Activated T-cell treated with anti-CD3 and anti-CD28 coated beads, Interleukin-2, amount 50 U/mL, for 4 hours (primary cell): ENCODE measurements at regions not wholly inside any gene's neighbourhood (a gene's known extent, or its start where the extent isn't known, plus 50 kb on each side); places are given as distances from the start of the nearest gene placed in this dataset.
"Not testable (repeated sequence)": the region's sequence is repeated elsewhere in the genome, so short reads cannot be mapped to it uniquely, and the experiment has no call there.

Experiments
- ATAC-seq, 2 donors: fragments of 200-7000 bp; cut with Tn5 transposase; one replicate each; pipeline ENCODE4 v1.10.0; 2021
- DNase-seq: peaks from one replicate; pipeline ENCODE4 v3.0.0-alpha.2; 2020
- H3K27me3 Mint-ChIP-seq: one replicate; pipeline ENCODE4 v1.8.0; 2021; ENCODE audit warnings: low read depth, mixed read lengths
- H3K36me3 Mint-ChIP-seq: one replicate; pipeline ENCODE4 v1.8.0; 2022; ENCODE audit warnings: mixed read lengths; ENCODE audit not compliant: insufficient read depth
- H3K4me1 Mint-ChIP-seq: one replicate; pipeline ENCODE4 v1.8.0; 2021; ENCODE audit warnings: low read depth, mixed read lengths
- H3K4me3 Mint-ChIP-seq: one replicate; pipeline ENCODE4 v1.8.0; 2021; ENCODE audit warnings: mild to moderate bottlenecking, moderate library complexity, mixed read lengths
- H3K9me3 Mint-ChIP-seq: one replicate; pipeline ENCODE4 v1.8.0; 2021; ENCODE audit warnings: mixed read lengths

- DNase-seq (no peak), ATAC-seq (no peak)
- Mint-ChIP-seq H3K36me3 (no peaks in the 10 kb centered on the region), H3K4me3 (no peak overlapping the region), H3K4me1 (no peaks in the 10 kb centered on the region), H3K9me3 (peaks cover 18% of the 10 kb centered on the region), H3K27me3 (no peaks in the 10 kb centered on the region)
Observed at GRCh38 chr3:25178672-25179071, 249.4 kb upstream of the RARB start.

GRCh38 chr3:25181096-25181495, 247.0 kb upstream of the RARB start:
- Mint-ChIP-seq H3K4me3 (no peak overlapping the region), H3K36me3 (no peaks in the 10 kb centered on the region), H3K4me1 (no peaks in the 10 kb centered on the region), H3K9me3 (peaks cover 9% of the 10 kb centered on the region), H3K27me3 (no peaks in the 10 kb centered on the region)
- no peak for ATAC-seq
- DNase-seq: no peak

- no peaks in the 10 kb centered on the region for H3K4me1 Mint-ChIP-seq
- DNase-seq (no peak), ATAC-seq (no peak)
- no peaks in the 10 kb centered on the region for H3K36me3 Mint-ChIP-seq
- no peaks in the 10 kb centered on the region for H3K27me3 Mint-ChIP-seq
- no peak overlapping the region for H3K4me3 Mint-ChIP-seq
- peaks cover 9% of the 10 kb centered on the region for H3K9me3 Mint-ChIP-seq
Observed at GRCh38 chr3:25182794-25183193, 245.3 kb upstream of the RARB start.

GRCh38 chr3:25184641-25185250, 243.3 kb upstream of the RARB start:
- Mint-ChIP-seq H3K9me3 (no peaks in the 10 kb centered on the region), H3K27me3 (no peaks in the 10 kb centered on the region), H3K4me3 (no peak overlapping the region), H3K4me1 (no peaks in the 10 kb centered on the region), H3K36me3 (no peaks in the 10 kb centered on the region)
- ATAC-seq (no peak), DNase-seq (no peak)

GRCh38 chr3:25191673-25192072, 236.4 kb upstream of the RARB start:
- H3K27me3 Mint-ChIP-seq: no peaks in the 10 kb centered on the region

GRCh38 chr3:25199567-25199966, 228.5 kb upstream of the RARB start:
- not testable (repeated sequence) for H3K27me3 Mint-ChIP-seq, H3K4me1 Mint-ChIP-seq, ATAC-seq, H3K36me3 Mint-ChIP-seq, H3K4me3 Mint-ChIP-seq, DNase-seq
- H3K9me3 Mint-ChIP-seq: peaks cover 12% of the 10 kb centered on the region

More at GRCh38 chr3:25191673-25192072, 236.4 kb upstream of the RARB start:
- Mint-ChIP-seq H3K4me1 (no peaks in the 10 kb centered on the region), H3K9me3 (no peaks in the 10 kb centered on the region), H3K4me3 (no peak overlapping the region), H3K36me3 (no peaks in the 10 kb centered on the region)
- no peak for ATAC-seq
- no peak for DNase-seq

- no peaks in the 10 kb centered on the region for H3K4me1 Mint-ChIP-seq
- no peaks in the 10 kb centered on the region for H3K27me3 Mint-ChIP-seq
- H3K36me3 Mint-ChIP-seq: no peaks in the 10 kb centered on the region
- no peak for ATAC-seq
- no peak for DNase-seq
- no peak overlapping the region for H3K4me3 Mint-ChIP-seq
- H3K9me3 Mint-ChIP-seq: peaks cover 9% of the 10 kb centered on the region
Observed at GRCh38 chr3:25212736-25213135, 215.3 kb upstream of the RARB start.

GRCh38 chr3:25214034-25214433, 214.0 kb upstream of the RARB start:
- ATAC-seq (no peak), DNase-seq (no peak)
- Mint-ChIP-seq H3K4me1 (no peaks in the 10 kb centered on the region), H3K36me3 (no peaks in the 10 kb centered on the region), H3K27me3 (no peaks in the 10 kb centered on the region), H3K4me3 (no peak overlapping the region), H3K9me3 (peaks cover 9% of the 10 kb centered on the region)

GRCh38 chr3:25218362-25218761, 209.7 kb upstream of the RARB start:
- ATAC-seq (no peak), DNase-seq (no peak)
- H3K27me3 Mint-ChIP-seq: no peaks in the 10 kb centered on the region
- no peak overlapping the region for H3K4me3 Mint-ChIP-seq
- H3K36me3 Mint-ChIP-seq: no peaks in the 10 kb centered on the region
- peaks cover 5% of the 10 kb centered on the region for H3K9me3 Mint-ChIP-seq
- H3K4me1 Mint-ChIP-seq: no peaks in the 10 kb centered on the region

GRCh38 chr3:25226747-25227146, 201.3 kb upstream of the RARB start:
- no peak for ATAC-seq

GRCh38 chr3:25229586-25229985, 198.5 kb upstream of the RARB start:
- Mint-ChIP-seq H3K27me3 (no peaks in the 10 kb centered on the region), H3K36me3 (no peaks in the 10 kb centered on the region), H3K9me3 (peaks cover 6% of the 10 kb centered on the region), H3K4me1 (no peaks in the 10 kb centered on the region), H3K4me3 (no peak overlapping the region)
- ATAC-seq (no peak), DNase-seq (no peak)

More at GRCh38 chr3:25226747-25227146, 201.3 kb upstream of the RARB start:
- DNase-seq: no peak
- no peaks in the 10 kb centered on the region for H3K36me3 Mint-ChIP-seq
- no peak overlapping the region for H3K4me3 Mint-ChIP-seq
- no peaks in the 10 kb centered on the region for H3K4me1 Mint-ChIP-seq
- H3K9me3 Mint-ChIP-seq: peaks cover 6% of the 10 kb centered on the region
- no peaks in the 10 kb centered on the region for H3K27me3 Mint-ChIP-seq

GRCh38 chr3:25235031-25235430, 193.0 kb upstream of the RARB start:
- Mint-ChIP-seq H3K9me3 (peaks cover 6% of the 10 kb centered on the region), H3K4me1 (no peaks in the 10 kb centered on the region), H3K4me3 (no peak overlapping the region), H3K27me3 (no peaks in the 10 kb centered on the region), H3K36me3 (no peaks in the 10 kb centered on the region)
- DNase-seq: no peak
- no peak for ATAC-seq

GRCh38 chr3:25235466-25235865, 192.6 kb upstream of the RARB start:
- Mint-ChIP-seq H3K36me3 (no peaks in the 10 kb centered on the region), H3K4me1 (no peaks in the 10 kb centered on the region), H3K9me3 (peaks cover 3% of the 10 kb centered on the region), H3K27me3 (no peaks in the 10 kb centered on the region), H3K4me3 (no peak overlapping the region)
- no peak for DNase-seq
- no peak for ATAC-seq

- no peaks in the 10 kb centered on the region for H3K27me3 Mint-ChIP-seq
- H3K4me1 Mint-ChIP-seq: no peaks in the 10 kb centered on the region
Observed at GRCh38 chr3:25237602-25238001, 190.5 kb upstream of the RARB start.

GRCh38 chr3:25239042-25239441, 189.0 kb upstream of the RARB start:
- peaks cover 10% of the 10 kb centered on the region for H3K9me3 Mint-ChIP-seq
- no peaks in the 10 kb centered on the region for H3K36me3 Mint-ChIP-seq
- H3K4me3 Mint-ChIP-seq: no peak overlapping the region

More at GRCh38 chr3:25237602-25238001, 190.5 kb upstream of the RARB start:
- DNase-seq (no peak), ATAC-seq (no peak)
- H3K9me3 Mint-ChIP-seq: peaks cover 5% of the 10 kb centered on the region
- no peak overlapping the region for H3K4me3 Mint-ChIP-seq
- H3K36me3 Mint-ChIP-seq: no peaks in the 10 kb centered on the region

GRCh38 chr3:25246913-25247312, 181.2 kb upstream of the RARB start:
- ATAC-seq (no peak), DNase-seq (no peak)
- no peaks in the 10 kb centered on the region for H3K36me3 Mint-ChIP-seq
- no peaks in the 10 kb centered on the region for H3K4me1 Mint-ChIP-seq
- no peaks in the 10 kb centered on the region for H3K27me3 Mint-ChIP-seq
- H3K9me3 Mint-ChIP-seq: peaks cover 43% of the 10 kb centered on the region
- no peak overlapping the region for H3K4me3 Mint-ChIP-seq

More at GRCh38 chr3:25239042-25239441, 189.0 kb upstream of the RARB start:
- no peaks in the 10 kb centered on the region for H3K27me3 Mint-ChIP-seq
- H3K4me1 Mint-ChIP-seq: no peaks in the 10 kb centered on the region
- DNase-seq (no peak), ATAC-seq (no peak)
